Bronchial epithelial cell (primary cell): ENCODE measurements at regions not wholly inside any gene's neighbourhood (a gene's known extent, or its start where the extent isn't known, plus 50 kb on each side); places are given as distances from the start of the nearest gene placed in this dataset.
A peak's percentile ranks its signal among the peaks of the same experiment; 100 is the strongest.
"Not testable (repeated sequence)": the region's sequence is repeated elsewhere in the genome, so short reads cannot be mapped to it uniquely, and the experiment has no call there.

Source experiments
- DNase-seq: peaks from one replicate; pipeline ENCODE4 v3.0.0-alpha.2; 2010; ENCODE audit warnings: low read depth
- FAIRE-seq: peaks from 2 replicates; lab custom pipeline; 2011; peaks lifted over from hg19 to GRCh38; lab: Jason Lieb, UNC
- H3K27me3 ChIP-seq: 2 replicates; pipeline ENCODE4 v1.5.1; 2011; ENCODE audit warnings: low read length; ENCODE audit not compliant: control insufficient read depth, insufficient read depth
- H3K36me3 ChIP-seq: 2 replicates; pipeline ENCODE4 v1.5.1; 2011; ENCODE audit warnings: low read length; ENCODE audit not compliant: control insufficient read depth, insufficient read depth
- H3K4me3 ChIP-seq: 2 replicates; pipeline ENCODE4 v1.5.1; 2011; ENCODE audit warnings: mild to moderate bottlenecking, low read depth, low read length, control low read depth
- TF ChIP-seq, protein P1 (sequence below): IDR thresholded peaks from 2 replicates; pipeline ENCODE4 v1.5.1; 2011; ENCODE audit warnings: mild to moderate bottlenecking, moderate library complexity, low read length, control low read depth, inconsistent platforms; ENCODE audit not compliant: insufficient read depth, severe bottlenecking

DNA sequence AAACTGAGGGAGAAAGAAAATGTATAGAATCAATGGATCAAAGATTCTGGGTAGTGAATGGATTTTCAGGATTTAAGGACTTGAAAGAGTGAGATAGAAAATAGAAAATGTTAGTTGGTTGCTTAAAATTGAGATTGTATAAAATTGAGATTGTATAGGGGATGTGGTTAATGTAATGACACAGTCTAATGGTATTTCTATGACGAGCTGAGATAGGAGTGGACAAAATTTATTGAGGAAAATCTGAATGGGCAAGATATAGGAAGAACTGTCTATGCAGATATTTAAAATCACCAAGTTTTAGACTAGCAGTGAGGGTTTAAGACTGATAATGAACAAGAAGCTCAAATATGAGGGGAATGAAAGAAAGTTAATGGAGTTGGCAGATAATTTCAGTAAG, 406.6 kb downstream of the NYAP2 start:
- DNase-seq (peak; percentile 24), FAIRE-seq (no peak)
- TF ChIP-seq, protein P1, sequence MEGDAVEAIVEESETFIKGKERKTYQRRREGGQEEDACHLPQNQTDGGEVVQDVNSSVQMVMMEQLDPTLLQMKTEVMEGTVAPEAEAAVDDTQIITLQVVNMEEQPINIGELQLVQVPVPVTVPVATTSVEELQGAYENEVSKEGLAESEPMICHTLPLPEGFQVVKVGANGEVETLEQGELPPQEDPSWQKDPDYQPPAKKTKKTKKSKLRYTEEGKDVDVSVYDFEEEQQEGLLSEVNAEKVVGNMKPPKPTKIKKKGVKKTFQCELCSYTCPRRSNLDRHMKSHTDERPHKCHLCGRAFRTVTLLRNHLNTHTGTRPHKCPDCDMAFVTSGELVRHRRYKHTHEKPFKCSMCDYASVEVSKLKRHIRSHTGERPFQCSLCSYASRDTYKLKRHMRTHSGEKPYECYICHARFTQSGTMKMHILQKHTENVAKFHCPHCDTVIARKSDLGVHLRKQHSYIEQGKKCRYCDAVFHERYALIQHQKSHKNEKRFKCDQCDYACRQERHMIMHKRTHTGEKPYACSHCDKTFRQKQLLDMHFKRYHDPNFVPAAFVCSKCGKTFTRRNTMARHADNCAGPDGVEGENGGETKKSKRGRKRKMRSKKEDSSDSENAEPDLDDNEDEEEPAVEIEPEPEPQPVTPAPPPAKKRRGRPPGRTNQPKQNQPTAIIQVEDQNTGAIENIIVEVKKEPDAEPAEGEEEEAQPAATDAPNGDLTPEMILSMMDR = no peak
- Histone ChIP-seq H3K36me3 (no peaks in the 10 kb centered on the region), H3K4me3 (no peak overlapping the region), H3K27me3 (no peaks in the 10 kb centered on the region)

DNA sequence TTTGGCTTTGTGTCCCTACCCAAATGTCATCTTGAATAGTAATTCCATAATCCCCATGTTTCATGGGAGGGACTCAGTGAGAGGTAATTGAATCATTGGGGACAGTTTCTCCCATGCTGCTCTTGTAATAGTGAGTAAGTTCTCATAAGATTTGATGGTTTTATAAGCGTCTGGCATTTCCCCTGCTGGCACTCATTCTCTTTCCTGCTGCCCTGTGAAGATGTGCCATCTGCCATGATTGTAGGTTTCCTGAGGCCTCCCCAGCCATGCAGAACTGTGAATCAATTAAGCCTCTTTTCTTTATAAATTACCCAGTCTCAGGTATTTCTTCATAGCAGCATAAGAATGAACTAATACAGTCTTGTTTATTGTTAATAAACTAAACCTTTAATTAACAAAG, 402.6 kb downstream of the NYAP2 start:
- not testable (repeated sequence) for FAIRE-seq, H3K36me3 ChIP-seq, H3K27me3 ChIP-seq, DNase-seq, H3K4me3 ChIP-seq

DNA sequence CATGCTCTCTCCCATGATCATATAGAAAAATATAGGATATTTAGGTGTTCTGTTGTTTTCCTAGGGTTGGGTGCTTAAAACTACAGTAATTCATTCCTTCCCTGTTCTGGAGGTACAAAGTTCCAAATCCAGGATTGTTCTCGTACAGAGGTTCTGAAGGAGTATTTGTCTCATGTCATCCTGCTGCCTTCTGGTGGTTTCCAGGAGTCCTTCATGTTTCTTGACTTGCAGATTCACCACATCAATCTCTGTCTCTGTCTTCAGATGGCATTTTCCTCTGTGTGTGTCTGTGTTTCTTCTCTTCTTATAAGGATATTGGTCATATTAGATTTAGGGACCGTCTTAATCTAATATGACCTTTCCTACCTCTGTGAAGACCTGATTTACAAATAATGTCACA, 397.9 kb downstream of the NYAP2 start:
- DNase-seq = no peak
- no peak for FAIRE-seq
- Histone ChIP-seq H3K4me3 (no peak overlapping the region), H3K27me3 (no peaks in the 10 kb centered on the region), H3K36me3 (no peaks in the 10 kb centered on the region)
- TF ChIP-seq, protein P1 = no peak

DNA sequence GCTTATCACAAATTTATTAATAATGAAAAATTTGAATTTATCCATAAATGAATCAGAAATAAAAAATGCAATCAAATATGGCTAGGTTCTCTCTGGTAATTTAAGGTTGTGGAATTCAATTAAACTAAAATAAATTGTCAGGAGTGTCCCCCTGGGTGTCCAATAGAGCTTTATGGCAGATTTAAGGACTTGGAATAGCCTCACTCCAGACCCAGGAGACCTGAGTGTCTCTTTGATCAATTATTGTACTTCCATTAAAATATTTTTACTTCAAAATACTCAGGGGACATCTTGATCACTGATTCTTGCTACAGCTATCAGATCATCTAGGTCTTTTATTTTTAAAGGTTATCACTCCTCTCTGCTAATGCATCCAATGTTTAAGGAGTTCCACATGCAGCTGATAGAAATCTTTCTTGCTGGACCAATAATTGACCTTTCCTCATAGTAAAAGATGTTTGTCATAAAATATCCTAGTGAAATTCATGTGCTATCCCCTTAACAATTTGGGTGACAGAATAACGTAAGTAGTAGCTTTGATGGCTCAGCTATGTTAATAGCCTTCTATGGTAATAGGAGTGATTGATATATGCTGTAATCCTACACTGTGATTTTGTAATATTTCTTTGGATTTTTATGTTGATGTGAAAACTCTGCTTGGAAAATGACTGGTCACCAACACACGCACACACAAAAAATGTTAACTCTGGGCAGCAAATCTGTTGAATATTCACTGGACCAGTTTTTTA, 395.3 kb downstream of the NYAP2 start:
- Histone ChIP-seq H3K36me3 (no peaks in the 10 kb centered on the region), H3K27me3 (no peaks in the 10 kb centered on the region), H3K4me3 (no peak overlapping the region)
- DNase-seq (no peak), FAIRE-seq (no peak)
- TF ChIP-seq, protein P1 = no peak

DNA sequence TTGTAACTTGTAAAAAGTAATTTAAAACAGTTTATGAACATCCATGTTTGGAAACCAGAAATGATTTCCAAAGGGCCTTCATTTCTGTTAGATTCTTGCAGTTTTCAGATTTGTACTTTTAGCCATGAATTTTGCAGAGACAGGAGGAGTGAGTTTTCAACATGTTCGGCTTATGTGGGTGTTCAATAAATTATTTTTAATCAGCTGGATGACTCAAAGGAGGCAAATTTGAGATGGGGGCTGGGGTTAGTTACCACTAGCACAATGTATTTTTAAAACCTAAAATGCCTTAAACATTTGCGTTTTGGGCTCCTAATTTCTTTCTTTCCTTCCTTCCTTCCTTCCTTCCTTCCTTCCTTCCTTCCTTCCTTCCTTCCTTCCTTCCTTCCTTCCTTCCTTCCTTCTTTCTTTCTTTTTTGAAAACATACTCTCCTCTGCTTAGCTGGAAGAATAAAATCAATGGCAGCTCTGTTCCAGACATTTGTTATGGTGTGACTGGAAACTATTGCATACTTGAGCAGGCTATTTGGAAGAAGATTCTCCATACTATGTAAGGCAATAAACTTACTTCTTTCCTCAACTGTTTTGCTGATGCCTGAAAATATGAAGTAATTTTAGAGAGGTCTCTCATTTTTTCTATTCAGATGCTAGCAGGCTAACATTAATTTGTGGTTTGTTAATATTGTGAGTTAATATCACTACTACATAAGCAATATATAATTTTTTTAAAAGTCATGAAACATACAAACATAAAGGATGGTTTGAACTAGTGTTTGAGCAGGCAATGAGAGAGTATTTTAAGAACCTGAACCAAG, 394.4 kb downstream of the NYAP2 start:
- Histone ChIP-seq H3K27me3 (no peaks in the 10 kb centered on the region), H3K36me3 (no peaks in the 10 kb centered on the region), H3K4me3 (no peak overlapping the region)
- TF ChIP-seq, protein P1 = no peak
- DNase-seq (no peak), FAIRE-seq (no peak)

DNA sequence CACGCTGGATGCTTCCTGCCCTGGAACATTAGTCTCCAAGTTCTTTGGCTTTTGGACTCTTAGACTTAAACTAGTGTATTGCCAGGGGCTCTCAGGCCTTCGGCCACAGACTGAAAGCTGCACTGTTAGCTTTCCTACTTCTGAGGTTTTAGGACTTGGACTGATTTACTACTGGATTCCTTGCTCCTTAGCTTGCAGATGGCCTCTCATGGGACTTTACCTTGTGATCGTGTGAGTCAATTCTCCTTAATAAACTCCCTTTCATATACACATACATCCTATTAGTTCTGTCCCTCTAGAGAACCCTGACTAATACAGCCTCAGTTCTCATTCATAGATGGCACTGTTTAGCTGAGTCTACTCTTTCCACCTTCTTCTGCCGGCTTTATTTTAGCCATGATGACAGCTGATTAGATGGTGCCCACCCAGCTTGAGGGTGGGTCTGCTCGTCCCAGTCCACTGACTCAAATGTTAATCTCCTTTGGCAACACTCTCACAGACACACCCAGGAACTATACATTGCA, 389.1 kb downstream of the NYAP2 start:
- Histone ChIP-seq H3K36me3 (no peaks in the 10 kb centered on the region), H3K27me3 (no peaks in the 10 kb centered on the region), H3K4me3 (no peak overlapping the region)
- DNase-seq = no peak
- TF ChIP-seq, protein P1 = no peak
- FAIRE-seq = no peak
